HG02938 (cell line): ENCODE measurements at regions not wholly inside any gene's neighbourhood (a gene's known extent, or its start where the extent isn't known, plus 50 kb on each side); places are given as distances from the start of the nearest gene placed in this dataset.

Experiments
- ATAC-seq: cut with Tn5 transposase; IDR thresholded peaks from one replicate; pipeline ENCODE4 v1.9.1; 2021; ENCODE audit warnings: mild to moderate bottlenecking, moderate library complexity; ENCODE audit not compliant: unreplicated experiment

DNA sequence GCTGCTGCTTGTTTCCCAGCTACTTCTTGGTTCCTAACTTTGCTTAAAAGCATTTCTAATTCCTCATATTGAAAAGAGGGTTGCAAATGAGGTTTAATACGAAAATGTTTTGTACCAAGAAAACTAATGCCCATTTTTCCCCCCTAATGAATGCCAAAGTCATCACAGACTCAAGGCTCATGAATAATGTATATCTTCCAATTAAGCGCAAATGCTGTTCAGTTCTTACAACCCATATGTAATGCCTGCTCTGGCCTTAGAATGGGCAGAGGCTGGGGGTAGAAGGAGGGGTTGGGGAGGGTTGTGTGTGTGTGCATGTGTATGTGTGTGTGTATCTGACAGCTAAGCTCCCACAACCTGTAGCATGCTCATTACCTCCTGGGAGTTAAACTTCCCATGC lies 901.7 kb downstream of the KCNMA1 start:
- ATAC-seq = no peak

DNA sequence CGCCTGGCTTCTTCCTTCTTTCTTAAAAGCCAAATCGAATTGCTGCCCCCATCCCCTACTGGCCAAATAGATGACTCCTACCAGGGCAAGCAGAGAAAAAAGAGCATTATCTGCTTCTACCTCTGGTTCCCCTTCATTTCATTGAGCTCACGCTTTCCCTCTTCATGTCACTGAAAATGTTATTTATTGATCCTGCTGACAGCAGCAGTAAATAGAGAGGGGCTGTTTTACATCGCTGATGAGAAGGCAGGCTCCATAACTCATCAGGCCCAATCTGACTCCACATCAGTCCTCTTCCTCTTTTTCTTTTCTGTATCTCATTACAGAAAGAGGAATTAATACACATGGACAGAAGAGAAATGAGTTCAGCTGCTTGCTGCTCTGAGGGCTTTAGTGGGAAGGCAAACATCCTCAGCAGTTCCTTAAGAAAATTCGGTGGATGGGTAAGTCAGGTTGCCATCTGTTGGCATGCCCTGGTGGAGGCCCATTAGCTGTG lies 904.1 kb downstream of the KCNMA1 start:
- no peak for ATAC-seq

DNA sequence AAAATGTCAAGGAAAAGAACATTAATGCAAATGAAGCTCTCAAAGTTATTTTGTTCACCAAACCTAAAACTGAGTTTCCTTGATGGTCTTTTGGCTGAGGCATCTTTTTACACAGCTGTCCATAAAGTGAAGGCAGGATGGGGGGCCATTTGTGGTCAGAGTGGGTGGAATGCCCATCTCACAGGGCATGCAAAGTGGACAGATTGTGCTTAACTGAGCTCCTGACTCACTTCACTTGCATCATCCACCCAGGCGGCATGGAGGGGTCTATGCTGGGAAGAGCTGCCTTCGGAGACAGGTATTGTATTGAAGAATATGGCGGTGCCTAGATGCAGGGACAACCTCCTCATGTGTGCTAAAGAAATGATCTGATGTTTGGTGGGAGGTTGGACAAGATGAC lies 905.3 kb downstream of the KCNMA1 start:
- ATAC-seq = no peak

DNA sequence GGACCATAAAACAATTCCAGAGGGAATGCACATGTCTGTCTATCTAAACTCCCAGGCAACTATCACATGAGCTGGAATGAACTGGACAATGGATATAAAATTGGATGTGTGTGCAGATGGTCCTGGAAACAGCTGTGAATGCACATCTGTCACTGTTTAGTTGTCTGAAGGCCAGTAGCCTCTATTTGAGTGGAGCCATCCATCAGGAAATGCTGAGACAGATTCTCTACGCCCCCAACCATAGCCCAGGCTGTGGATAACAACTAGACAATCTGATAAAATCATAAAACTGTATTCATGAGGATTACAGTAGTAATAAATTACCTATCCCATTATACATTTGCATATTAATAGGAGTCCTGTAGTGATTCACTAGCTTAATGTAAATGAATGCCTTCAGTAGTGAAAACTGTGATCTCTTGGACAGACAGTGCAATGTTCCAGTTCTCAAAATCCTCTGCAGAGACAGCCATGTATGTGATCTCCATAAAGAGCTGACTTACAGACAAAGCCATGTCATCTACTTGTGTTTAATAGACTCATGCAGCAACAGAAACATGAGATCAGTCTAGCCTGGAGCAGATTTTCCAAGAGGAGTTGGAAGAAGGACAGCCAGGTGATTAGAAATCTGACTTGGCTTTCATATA lies 907.6 kb downstream of the KCNMA1 start:
- ATAC-seq = no peak

DNA sequence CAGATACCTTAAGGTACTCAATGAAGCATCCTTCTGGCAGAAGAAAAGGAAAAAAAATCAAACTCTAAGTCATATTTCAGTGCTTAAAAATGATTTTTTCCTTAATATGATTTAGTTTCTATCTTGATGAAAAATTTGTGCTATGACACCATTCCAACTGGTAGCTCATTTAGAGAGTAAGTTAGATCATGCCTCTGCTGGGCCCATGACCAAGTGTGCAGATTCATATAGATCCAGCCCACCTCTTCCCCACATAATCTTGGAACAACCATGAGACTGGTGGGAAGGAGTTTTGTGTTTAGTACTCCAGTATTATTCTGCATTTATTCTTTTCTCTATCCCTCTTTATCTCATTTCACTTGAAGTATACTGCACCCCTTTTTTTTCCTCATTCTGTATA lies 908.3 kb downstream of the KCNMA1 start:
- ATAC-seq = no peak

DNA sequence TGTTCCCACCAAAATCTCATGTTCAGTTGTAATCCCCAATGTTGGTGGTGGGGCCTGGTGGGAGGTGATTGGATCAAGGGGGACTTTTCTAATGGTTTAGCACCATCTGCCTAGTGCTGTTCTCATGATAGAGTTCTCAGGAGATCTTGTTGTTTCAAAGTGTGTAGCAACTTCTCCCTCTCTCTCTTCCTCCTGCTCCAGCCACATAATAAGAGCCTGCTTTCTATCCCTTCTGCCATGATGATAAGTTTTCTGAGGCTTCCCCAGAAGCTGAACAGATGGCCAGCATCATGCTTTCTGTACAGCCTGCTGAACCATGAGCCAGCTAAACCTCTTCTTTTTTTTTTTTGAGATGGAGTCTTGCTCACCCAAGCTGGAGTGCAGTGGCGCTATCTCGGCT lies 910.6 kb downstream of the KCNMA1 start:
- no peak for ATAC-seq

DNA sequence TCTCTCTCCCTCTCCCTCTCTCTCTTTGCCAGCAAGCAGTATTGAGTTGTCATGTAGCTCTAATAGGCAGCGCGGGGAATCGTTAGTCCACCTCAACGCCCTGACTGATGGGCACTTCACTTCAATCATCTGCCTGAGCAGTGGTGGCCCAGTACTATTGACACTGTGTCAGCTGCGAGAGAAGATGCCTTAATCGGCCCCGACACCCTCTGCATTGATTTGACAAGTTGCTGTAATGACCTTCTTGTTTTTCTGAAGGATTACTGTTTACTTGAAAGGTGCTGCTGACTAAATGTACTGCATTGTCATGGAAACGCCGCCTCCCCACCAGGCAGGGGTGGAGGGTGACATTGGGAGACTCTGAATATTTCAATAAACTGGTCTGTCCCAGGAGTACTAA lies 913.8 kb downstream of the KCNMA1 start:
- no peak for ATAC-seq

DNA sequence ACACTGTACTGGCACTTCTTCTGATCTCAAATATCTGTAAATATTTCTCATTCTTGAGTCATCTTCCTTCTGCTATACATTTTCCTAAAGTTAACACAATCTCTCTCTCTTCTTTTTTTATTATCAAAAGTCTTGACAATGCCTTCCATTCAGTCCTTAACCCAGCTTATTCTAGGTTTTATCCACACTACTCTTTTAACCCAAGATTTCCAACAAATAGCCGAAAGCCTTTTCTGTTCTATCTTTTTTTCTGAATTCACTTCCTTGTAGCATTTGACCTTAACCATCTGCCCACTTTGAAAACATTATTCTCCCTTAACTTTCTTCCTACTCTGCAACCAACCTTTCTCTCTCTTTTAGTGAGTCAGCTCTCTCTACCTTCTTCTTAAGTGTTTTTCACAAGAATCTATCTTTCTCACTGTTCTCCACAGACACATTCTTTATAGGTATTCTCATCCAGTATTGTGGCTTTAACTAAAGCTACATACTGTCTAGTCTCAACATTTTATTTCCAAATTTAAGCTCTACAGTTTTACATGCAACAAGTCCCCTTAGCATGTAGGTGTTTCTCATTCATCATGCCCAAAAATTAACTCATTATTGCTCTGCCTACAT lies 915.6 kb downstream of the KCNMA1 start:
- no peak for ATAC-seq

DNA sequence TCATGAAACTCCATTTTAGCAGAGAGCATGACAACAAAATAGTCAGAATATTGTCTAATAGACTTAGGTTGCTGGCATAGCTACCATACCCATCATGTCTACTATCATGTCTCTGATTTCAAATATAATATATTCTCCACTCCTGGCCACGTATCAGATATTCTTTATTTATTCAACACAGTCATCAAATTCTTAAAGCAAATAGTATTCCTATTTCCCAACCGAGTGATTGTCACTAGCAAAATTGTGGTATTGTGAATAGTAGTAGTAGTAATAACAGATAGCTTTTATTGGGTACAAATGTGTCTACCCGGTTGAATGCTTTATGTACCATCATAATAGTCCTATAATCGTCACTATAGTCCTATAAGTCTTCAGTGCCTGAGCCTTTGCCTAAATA lies 918.6 kb downstream of the KCNMA1 start:
- ATAC-seq = no peak

DNA sequence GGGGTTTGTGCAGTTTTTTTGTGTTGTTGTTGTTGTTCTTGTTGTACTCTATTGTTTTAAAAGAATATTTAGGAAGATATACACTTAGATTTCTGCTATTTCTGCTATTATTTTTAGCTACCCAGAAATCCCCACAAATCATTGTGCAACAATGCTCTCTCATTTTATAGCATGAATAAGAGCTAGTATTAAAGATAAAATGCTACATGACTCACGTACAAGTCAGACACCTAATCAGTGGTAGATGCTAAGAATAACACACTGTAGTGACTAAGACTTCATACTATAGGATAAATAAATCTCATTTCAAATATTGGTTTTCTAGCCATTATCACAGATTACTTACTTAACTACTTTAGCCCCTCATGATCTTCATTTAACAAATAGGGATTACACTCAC lies 920.5 kb downstream of the KCNMA1 start:
- no peak for ATAC-seq

DNA sequence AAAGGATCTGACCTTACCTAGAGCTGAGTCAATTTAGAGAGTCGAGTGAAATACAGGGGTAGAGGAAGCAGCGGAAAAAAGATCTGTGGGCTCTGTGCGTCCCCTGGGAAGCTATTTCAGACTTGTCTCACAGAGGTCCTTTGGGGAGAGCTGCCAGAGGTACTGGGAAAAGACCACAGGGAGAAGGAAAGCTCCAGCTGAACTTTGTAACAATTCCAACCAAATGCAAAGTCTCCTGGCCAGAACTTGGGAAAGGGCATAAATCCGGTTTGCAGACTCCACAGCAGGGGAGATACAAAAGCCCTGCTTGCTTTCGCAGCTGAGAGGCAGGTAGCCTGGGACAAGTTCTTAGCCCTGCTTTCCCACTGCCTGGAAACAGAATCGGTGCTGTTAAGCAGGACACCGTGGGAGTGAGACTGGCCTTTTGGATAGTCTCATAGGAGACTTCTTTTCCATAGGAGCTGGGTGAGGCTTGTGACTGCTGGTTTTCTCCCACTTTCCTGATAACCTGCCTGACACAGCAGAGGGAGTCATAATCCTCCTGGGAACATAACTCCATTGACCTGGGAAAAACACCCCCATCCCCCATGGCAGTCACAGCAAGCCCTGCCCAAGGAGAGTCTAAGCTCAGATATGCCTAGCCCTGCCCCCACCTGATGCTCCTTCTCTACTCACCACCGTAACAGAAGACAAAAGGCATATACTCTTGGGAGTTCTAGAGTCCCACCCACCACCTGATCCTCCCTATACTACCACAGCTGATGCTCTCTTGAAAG lies 926.2 kb downstream of the KCNMA1 start:
- no peak for ATAC-seq

DNA sequence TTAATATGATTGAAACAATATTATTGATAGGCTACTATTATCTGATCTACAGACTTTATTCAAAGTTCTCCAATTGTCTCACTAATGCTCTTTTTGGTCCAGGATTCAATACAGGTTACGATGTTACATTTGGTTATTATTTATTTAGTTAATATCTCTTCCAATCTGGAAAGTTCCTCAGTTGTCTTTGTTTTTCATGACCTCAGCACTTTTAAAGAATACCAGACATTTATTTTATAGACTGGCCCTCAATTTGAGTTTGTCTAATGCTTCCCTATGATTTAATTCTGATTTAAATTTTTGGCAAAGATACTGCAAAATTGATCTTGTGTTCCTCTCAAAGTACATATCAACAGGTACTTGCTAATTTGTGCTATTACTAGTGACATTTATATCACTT lies 937.4 kb downstream of the KCNMA1 start:
- ATAC-seq = no peak

DNA sequence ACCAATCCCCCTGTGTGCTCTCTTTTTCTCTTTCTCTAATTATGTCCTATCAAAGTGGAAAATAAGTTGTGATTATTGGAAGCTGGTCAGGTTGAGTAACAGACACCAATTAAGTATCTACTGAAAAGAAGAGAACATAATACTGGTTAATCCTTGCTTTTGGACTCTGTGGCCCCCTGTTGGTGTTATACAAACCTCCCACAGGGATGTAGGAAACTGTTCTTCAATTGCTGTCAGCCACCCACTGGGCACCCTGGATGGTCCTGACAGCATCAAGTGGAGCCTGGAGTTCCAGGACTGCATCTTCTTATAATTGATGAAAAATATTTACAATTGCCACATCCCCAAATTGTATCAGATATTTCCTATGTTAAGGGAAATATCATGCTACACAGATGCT lies 939.7 kb downstream of the KCNMA1 start:
- ATAC-seq = no peak

DNA sequence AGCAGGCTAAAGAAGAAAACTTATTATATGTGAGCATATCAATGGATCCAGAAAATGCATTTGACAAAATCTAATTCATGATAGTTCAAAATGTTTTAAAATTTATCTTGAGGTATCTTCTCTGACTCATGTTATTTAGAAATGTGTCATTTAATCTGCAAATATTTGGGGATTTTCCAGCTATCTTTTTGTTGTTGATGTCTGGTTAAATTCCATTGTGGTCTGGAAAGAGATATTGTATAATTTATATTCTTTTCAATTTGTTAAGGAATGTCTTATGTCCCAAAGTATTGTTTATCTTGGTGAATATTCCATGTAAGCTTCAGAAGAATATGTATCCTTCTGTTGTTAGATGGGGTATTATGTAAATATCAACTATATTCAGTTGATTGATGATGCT lies 942.5 kb downstream of the KCNMA1 start:
- no peak for ATAC-seq

DNA sequence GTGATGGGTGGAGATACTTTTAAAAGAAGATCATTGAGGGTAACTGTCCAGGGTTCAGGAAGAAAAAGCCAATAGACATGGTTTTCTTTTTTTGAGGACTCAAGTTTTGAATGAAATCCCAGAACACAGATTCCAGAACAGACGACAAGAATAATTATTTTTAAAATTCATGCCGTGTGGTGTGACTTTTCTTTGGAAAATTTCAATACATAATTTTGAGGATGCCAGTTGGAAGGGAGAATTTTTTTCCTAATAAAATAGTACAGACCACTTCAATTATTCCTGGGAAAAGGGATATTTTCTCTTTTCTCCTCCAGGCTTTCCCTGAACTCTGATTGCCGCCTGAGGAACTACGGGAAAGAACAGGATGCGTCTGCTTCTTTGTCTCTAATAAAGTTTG lies 951.4 kb downstream of the KCNMA1 start:
- no peak for ATAC-seq

DNA sequence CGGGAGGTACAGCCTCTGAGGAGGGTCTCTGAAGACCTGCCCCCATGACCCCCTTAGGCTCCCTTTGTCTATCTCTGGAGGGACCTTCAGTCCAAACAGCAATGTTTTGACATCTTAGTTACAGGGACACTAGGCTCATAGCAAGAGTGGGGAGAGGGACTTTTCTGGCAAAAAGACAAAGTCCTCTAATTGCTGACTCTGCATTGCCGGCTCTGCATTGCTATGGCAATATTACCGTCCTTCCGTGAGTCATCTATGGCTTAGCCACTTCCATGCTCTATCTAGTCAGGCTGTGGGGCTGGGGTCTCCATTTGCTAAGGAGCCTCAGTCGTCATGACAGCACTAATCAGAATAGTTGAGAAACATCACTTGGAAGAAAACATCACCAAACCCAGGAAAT lies 952.6 kb downstream of the KCNMA1 start:
- ATAC-seq = no peak

DNA sequence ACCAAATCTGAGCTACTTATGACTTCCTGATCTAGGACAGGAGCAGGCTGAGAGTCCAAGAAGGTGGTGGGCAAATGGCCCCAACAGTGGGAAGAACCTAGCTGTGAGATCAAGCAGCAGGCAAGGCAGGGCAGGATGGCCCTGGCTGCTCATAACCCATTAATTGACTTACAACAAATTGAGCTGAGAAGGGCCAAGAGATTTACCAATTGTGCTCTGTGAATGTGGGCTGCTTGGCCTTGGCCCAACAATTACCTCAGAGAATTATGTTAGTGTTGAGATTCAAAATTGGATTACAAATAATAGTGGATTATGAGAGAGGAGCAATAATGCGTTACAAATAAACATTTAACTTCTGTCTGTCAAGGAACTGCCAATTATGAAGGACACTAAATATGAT lies 956.5 kb downstream of the KCNMA1 start:
- no peak for ATAC-seq

DNA sequence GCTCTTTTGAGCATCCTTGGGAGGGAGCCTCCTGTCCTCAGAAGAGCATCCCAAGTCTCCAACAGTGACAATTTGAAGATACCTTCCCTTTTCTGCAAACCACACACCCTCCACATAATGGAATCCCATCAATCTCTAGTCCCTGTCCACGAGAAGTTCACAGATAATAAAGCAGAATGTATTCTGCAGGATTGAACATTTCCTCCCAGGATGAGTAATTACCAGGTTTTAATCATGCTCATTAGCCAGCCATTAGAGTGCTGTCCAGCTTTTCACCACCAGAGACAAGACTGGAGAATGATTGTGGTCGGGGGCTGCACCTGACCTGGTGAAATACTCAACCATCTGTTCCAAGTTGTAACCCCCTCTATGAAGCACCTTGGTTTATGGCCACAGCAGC lies 958.6 kb downstream of the KCNMA1 start:
- no peak for ATAC-seq

DNA sequence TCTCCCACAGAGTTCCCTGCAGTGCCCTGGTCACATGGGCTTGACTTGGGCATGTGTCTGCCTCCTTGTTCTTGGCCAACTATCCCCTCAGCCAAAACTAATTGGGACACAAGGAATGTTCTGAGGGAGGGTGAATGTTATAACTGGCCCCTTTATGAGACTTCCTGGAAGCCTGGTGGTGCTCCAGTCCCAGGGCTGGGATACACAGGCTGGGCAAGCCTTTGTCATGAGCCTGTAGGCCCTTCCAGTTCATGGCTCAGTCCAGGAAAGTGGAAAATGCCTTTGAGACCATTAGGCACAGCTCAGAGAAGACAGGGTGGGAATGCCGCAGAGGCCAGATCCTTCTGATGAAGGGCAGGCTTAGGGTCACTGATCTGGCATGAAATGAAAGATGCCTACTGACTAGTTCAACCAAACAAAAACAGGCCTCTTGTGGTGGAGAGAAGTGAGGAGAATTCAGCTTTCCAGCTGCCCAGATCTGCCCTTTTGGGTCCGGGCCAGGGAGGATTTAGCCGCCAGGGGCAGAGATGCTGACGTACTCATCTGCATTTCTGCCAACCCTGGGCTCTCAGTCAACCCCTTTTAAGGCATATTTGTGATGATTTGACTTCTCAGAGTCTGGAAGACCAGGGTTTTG lies 961.5 kb downstream of the KCNMA1 start:
- no peak for ATAC-seq

DNA sequence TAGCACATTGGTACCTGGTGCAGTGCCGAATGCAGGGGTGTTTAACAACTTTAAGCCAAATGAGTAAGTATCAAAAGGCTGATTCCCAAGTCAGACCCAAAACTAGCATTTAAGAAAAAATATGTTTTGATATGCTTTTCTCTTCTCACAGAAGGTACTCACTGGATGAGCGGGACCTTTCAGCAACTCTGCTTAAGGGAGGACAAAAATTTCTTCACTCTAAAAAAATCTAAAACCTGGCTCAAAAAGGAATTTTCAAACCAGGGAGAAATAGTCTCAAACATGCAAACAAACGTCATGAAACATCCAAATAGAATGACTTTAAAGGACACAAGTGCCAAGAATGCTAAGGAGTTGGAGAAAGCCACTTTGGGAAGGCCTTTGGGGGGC lies 962.1 kb downstream of the KCNMA1 start:
- no peak for ATAC-seq

DNA sequence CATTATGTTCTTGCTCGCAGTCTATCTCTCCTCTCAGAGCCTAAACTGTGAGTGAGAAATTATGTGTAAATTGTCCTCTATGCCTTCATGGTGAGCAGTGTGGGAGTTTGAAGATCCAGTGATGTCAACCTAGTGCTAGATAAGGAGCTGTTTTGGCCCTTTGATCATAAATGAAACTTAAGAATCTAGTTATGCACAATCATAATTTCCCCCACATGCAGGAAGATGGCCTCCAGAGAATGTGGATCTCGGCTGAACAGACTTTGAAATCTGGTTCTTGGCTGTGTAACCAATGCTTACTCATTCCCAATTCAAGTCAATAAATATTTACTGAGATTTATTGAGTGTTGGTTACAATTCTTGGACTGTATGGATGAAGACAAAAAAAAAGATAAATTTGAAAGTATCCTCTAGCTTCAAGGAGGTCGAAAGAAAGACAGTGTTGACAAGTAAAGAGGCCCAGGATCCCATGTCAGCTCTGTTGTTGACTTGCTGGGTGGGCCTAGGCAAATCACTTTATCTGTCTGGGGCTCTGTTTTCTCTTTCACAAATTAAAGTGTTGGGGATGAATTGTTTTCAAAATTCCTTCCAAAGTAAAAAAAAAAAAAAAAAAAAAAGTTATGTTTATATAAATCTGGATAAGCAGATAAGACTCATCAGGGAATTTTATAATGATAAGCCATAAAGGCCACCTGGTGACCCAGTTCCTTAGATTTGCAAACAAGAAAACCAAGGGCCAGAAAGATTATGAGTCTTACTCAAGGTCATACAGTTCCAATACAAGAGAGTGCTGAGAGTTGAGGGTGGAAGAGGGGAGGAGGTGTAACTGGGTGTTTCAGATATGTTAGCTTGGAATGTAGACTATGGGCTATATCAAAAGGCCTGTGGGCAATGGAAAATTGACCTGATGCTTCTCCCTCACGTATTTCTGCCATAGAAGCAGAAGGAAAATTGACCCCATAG lies 969.9 kb downstream of the KCNMA1 start:
- ATAC-seq = no peak
